ENCODE measurements at regions not wholly inside any gene's neighbourhood (a gene's known extent, or its start where the extent isn't known, plus 50 kb on each side); places are given as distances from the start of the nearest gene placed in this dataset.

DNA sequence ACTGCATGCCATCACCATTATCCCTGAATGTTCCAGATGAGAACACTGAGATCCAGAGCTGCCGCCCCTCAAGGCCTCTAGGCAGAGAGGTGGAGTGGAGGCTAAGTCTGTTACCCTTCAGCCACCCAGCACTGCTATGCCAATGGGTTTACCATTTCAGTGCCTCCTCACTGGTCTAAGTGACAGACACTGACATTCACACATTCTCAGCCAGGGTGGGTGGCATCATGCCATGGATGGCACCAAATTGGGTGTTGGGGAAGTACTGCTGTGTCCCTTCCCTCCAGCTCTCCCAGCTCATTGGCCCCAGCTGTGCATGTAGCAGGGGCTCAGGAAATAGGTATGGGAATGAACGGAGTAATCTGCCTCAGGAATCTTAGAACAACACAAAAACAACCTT lies 96.8 kb upstream of the PLET1 start:
- DNase-seq = no peak

DNA sequence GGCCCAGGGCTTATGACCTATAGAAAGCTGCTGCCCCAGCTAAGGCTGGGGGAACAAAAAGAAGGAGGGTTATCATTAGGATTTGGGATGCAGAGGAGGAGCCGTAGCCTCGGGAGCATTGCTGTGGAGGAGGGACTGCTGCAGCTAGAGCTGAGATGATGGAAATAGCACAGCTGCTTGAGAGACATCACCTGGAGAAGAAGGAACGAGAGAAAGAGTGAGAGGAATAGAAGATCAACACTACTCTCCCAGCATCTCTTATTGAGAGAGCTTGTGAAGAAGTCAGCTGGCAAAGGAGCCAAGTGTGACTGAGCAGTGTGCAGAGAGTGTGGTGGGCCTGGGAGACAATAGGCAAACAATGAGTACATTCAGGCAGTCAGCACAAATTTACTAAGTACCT lies 100.7 kb upstream of the PLET1 start:
- DNase-seq = no peak

DNA sequence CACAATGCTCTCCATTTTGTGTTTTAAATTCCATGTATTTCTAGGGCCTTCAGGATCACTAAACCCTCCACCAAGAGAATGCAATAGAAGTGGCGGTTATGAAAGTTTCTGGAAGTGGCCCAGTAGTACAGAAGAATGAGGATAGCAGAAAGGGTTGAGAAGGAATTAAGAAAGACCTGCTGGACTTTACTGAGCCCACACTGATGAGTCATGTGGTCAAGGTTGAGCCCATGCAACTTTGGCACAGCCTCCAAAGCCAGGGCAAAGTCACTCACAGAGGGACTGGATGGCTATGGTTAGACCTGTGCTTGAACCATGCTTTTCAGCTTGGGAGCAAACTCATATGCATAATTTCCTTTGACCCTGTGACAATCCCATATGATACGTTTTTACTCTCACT lies 102.9 kb upstream of the PLET1 start:
- no peak for DNase-seq

DNA sequence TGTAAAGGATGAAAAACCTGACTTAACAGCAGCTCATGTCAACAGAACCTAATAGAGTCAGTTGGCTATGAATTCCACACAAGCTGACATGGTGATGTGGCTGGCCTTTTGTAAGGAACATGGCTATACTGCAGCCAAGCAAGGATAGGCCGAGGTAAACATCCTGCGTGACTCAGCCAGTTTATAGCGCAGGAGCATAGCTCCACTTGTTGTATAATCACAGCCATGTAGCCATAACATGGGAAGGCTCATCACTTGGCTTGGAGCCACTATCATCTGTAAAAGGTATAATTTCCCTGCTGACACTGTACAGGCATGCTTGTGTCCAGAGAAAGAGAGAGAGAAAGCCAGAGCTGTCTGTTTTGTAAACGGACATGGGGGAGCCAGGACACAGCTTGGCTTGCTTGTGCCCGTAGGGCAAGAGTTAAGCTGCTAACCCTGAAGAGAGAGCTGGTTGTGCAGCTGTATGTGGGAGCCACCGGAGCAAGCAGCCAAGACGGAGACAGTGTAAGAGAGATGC lies 104.4 kb upstream of the PLET1 start:
- DNase-seq = no peak

DNA sequence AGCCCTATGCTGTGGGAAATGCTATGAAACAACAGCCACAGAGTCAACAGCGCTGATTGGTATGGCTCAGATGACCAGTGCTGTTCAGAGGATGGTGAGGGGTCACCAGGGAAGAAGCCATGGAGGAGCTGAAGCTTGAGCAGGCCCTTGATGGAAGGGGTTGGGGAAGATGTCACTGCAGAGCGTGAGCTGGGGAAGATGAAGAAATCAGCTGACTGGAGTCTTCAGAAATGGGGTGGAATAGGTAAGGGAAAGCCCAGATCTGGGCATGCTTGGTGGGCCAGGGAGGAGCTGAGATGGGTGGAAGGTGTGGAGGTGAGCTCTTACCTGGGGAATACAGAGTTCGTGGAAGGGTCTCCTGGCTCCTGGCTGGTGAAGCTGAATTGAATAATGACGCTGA lies 105.4 kb upstream of the PLET1 start:
- no peak for DNase-seq

DNA sequence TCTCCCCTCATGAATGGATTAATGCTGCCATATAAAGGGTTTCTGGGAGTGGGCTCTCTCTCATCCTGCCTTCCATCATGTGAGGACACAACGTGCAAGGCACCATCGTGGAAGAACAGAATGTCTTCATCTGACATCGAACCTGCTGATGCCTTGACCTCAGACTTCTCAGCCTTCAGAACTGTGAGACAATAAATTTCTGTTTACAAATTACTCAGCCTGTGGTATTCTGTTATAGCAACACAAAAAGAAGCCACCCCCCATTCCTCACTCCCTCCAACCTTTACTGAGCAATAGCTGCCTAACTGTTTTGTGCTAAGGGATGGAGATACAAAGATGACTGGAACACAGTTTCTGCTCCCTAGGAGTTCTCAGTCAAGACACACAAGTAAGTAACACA lies 106.1 kb upstream of the PLET1 start:
- DNase-seq = no peak

DNA sequence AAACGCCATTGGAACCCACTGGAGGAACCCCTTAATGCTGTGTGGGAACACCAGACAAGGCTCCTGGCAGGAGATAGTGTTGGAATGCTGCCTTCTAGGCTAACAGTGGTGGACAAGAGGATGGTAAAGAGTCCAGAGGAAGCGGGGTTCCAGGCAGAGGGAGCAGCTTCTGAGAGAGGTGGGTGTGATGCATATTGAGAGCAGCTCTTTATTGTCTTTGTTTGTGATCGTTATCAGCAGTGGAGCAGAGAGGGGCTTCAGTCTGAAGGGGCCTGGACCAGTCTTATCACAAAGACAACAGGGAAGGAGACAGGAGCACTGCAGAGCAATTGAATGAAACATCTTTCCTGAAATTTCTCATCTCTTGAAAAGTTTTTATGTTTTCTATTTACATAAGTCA lies 106.8 kb upstream of the PLET1 start:
- DNase-seq = no peak

DNA sequence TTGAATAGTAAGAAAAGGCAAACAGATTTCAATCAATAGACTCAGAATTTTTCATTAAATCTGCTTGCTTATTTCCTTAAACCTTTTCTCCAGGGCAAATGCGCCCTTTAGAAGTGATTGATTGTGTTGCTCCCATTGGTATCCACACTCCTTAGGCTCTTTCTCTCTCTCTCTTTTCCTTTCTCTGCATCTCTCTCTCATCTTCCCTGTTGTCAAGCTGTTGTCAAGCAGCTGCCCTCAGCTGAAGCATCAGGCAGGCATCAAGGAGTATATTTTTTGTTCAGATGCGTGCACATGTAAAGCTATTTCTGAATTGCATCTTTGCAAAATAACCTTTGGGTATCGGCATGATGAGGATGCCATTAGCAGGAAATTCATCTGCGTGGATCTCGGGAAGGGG lies 107.2 kb upstream of the PLET1 start:
- no peak for DNase-seq

DNA sequence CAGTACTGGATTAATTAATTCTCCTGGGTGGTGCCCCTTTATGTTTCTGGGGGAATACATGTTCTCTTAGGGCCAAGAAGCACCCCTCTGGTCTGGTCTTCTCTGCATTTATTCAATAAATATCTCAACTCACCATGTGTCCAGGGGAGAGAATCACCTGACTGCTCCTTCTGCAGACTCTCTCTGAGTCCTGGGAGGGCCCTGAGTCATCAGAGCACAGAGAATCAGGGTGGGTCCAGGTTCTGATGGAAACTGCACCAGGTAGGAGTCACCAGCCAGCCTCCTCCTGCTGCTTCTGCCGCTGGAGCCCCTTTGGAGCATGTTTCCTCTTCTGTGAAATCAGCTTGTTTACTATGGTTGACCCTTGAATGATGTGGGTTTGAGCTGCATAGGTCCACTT lies 107.7 kb upstream of the PLET1 start:
- DNase-seq = no peak

DNA sequence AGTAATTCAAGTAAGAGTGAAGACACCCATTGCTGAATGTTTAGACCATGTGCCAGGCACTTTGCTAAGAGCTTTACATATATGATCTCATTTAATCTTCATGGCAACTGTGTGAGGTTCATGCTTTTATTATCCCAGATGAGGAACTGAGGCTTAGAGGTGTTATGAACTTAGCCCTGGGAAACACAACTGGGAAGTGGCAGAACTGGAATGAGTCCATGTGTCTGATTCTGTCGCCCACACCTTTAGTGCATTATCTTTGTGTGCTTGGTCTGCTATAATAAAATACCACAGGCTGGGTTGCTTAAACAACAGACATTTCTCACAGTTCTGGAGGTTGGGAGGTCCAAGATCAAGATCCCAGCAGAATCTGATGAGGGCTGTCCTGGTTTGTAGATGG lies 108.7 kb upstream of the PLET1 start:
- DNase-seq = no peak

DNA sequence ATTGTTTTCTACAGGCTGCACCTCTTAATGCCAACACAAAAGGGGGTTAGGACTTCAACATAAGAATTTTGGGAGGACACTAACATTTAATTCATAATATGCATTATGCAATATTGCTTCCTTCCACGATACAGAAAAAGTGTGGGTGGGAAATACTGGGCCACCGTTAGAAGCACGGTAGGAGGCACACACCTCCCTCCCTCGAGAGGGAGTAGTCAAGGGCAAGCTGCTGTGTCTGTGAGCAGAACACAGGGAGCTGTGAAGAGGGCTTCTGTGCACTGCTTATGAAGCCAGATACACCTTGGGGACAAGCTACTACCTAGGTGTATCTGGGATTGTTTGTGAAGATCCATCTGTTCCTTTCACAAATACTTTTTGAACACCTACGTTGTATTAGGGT lies 109.3 kb upstream of the PLET1 start:
- no peak for DNase-seq

DNA sequence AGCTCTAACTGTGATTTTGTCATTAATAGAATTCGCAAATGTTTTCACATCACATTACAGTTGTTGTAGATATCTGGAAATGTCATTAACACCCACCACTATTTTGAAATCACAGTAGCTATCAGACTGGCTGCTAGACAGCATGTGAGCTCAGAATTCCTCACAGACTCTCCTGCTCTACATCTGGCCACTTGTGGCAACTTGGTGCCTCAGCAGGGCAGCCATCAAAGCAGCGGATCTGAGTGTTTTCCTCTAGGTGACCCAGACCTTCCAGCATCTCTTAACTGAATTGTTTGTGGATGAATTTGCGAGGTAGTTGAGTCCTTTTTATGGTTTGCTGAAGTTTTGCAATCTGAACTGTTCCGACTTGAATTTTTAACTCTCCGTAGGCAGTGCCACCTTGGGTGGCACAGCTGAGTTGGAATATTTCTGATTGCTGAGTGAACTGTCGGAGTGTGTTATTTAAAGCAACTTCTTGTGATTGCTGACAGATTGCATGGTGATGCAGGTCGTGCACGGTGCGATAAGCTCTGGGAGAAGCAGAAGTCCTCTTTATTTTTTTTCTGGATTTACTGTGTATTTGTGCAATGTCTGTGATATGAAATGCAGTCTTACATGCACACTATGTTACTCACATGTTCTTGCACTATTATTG lies 114.0 kb upstream of the PLET1 start:
- no peak for DNase-seq

DNA sequence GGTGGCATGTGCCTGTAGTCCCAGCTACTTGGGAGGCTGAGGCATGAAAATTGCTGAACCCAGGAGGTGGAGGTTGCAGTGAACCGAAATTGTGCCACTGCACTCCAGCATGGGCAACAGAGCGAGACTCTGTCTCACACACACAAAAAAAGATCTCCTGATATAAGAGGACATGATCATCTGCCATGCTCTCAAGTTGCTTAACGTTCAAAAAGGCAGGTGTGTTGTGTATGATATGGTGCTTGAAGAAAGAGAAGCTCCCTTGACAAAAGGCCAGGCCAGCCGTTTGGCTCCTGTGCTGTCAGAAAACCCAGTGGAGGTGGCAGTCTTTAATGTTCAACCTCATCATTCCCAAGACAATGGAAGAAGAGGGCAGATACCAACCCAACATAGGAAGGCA lies 117.3 kb upstream of the PLET1 start:
- no peak for DNase-seq

DNA sequence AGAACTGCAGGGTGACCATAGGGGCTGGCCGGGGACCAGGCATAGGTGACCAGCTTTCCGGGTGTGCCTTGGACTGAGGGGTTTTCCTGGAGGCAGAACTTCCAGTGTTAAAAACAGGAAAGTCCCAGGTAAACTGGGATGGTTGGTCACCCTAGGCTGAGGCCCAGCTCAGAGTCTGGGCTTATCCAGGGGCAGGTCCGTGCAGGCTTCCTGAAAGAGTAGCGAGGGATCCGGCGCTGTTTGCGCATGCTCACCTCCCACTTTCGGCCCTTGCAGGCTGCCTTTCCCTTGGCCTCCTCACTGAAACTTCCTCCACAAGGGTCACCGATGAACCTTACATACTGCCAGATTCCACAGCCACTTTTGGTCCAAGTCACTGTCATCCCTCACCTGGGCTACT lies 119.8 kb upstream of the PLET1 start:
- no peak for DNase-seq

DNA sequence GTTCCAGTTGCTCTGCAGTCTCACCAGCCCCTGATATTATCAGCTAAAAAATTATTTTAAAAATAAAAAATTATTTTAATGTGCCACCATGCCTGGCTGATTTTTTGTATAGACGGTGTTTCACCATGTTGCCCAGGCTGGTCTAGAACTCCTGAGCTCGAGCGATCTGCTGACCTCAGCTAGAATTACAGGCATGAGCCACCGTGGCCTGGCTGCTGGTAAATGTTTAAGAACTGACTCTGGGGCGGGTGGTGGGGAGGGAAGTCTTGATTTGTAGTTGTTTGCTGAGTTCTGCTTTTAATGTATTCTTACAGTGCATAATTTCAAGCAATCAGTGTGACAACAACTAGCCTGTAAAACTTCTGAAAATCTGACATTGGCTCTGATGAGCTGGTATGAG lies 120.9 kb upstream of the PLET1 start:
- no peak for DNase-seq

DNA sequence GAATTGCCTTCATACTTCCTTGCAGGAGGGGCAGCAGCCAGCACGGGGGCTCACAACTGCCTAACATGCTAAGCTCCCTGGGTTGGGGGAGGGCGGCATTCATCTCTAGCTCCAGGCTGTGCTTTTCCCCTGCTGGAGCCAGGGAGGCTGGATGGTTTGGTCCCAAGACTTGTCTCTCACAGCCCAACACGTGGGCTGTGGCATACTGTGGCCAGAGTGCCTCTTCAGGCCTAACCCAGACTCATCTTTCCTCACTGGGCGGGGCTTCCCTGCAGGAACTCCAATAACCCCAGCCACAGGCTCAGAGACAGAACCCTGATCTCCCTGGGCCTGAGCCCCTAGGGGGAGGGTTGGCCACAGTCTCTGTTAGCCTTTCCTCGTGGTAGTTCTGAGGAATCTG lies 121.9 kb upstream of the PLET1 start:
- DNase-seq = no peak

DNA sequence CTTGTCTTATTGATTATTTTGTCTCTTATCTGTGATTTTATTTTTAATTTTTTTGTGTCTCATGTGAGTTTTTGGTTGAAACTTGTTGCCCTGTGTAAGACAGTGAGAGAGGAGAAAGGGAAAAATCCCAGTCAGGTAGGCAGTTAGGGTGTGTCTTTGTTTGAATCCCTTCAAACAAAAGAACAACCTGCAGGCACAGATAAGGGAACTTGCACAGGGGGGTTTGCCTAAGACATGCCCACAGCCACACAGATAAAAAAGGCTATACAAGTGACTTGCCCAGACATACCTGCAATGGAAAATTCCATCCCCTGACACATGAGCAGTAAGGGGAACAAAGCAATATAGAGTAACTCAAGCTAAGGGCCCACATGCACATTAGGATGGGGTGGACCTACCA lies 127.8 kb upstream of the PLET1 start:
- DNase-seq = no peak

DNA sequence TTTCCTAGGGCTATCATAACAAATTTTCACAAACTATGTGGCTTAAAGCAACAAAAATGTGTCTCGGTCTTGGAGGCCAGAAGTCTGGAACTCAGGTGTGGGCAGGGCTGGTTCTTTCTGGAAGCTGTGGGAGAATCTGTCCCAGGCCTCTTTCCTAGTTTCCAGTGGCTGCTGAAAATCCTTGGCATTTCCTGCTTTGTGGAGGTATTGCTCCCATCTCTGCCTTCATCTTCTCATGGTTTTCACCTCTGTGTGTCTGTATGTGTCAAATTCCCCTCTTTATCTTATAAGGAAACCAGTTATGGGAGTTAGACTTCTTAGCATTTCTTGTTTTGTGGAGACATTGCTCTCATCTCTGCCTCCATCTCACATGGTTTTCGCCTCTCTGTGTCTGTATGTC lies 130.4 kb upstream of the PLET1 start:
- no peak for DNase-seq

DNA sequence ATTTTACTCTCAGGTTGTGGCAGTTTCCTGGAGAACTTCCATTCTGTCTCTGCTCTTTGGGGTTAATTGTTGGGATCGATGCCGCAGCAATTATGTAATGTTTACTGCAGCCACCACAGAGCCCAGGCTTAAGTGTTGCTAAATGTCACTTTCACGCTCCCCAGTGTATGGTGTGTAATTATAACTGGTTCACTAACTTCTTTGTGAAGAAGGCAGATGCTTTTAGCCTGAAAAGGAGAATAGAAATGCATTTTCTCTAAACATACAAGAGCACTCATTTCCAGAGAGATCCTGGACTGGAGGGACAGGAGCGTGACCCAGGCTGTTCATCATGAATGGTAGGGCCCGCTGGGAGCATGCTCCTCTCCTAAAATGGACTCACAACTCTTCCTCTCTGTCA lies 132.2 kb upstream of the PLET1 start:
- DNase-seq = no peak

DNA sequence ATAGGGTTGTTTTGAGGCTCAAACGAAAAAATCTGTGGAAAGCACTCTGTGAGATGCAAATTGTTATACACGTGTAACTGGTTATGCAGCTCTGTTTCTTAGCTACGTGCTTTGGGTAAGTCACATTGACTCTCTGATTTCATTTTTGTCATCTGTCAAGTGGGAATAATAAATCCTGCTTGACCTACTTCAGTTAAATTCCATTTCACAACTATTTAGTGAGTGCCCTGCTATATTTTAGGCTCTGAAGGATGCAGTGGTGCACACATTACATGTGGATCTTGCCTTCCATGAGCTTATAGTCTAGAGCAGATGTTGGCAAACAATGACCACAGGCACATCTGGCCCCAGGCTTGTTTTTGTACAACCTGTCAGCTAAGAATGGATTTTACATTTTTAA lies 133.6 kb upstream of the PLET1 start:
- no peak for DNase-seq

DNA sequence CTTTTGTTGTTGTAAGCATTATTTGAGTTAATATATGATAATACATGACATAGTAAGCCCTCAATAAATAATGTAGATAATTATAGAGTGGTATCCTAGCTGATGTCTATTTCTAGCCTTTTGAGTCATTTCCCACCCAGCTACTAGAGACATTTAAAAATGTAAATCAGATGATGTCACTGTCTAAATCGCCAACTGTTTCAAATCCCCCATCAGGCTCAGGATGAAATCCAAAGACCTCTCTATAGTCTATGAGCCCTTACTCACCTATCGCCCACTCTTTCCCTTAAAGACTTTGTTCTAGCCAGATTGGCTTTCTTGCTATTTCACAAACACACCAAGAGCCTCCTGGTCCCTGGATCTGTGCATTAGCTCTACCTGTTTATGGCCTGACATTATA lies 135.4 kb upstream of the PLET1 start:
- DNase-seq = no peak

DNA sequence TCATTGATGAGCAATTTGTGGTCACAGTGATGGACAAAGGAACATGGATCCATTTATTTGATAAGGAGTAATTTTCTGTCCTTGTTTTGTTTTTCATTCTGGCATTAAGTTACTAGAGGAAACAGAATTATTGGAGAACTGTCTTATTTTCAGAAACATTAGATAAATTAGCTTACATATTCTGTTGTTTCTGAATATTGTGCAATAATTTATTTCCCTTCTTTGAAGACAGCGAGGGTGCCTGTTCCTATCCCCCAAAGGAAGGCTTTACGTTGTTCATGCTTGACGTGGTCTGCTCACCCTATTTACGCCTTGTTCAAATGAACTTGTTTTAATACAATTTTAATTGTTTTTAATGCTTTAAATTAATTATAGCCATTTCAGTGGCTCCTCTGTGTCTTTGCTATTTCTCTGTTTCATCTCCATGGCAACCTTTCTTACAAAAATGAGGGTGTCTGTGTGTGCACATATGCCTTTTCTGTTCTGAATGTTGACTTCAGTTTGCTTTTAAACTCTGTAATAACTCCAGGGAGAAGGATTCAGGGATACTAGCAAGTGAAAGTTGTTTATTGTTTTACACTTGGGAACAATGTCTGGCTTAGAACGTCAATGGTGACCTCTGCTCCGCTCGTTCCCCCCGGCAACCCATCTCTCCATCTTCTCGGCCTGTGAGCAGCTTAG lies 138.3 kb upstream of the PLET1 start:
- no peak for DNase-seq

DNA sequence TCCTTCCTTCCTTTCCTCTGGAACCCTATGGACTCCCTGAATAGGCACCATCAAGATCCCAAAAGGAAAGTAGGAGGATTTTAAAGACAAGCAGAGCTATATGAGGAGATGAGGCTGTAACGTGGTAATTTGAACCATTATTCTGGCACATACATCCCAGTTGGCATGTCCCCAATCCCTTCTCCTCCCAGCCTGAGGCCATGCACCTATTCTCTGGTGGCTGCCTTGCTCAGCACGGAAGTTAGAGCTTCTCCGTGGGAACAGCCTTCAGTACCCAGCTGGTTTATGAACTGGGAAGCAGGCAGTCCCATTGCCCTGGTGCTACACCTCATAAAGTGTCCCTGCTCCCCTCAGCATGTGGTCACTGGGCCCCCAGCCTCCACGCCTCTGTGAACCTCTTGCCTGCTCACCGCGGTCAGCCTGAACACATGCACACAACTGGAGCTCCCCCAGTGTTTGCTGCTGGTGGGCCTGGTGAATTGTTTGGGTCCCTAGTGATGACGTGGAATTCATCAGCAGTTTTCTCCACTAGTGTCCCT lies 139.9 kb upstream of the PLET1 start:
- DNase-seq = no peak

DNA sequence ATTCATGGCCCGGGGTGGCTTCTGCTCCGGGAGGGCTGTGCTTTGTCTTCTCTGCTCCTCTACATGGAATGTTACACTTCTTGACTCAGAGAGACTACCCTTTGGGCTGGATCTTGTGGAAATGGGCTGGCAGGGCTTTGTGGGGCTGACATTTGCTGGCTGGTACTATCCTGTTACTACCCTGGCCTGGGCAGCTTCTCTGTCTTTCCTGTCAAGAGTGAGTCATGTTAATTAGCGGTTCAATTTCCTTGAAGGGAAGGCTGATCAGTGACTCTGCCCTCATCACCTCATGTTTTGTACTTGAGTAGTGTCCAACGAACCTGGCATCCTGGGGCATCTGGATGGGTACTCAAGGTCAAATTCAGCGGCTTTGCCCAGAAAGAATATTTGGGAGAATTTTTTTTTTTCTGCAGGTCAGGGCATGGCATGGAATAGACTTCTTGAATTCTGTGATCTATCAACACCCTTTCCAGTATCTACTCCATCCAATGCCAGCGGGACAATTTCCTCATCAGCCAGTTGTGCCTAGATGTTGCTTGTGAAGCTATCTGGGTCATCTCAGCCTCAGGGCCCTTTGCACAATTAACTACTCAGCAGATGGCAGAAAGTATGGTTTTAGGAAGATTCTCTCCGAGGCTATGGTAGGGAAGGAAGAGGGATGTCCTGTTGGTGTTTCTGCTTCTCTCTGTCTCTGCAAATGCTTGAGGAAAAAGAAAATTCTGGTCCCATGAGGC lies 140.5 kb upstream of the PLET1 start:
- DNase-seq = no peak
